Loucy (cell line): ENCODE measurements at regions not wholly inside any gene's neighbourhood (a gene's known extent, or its start where the extent isn't known, plus 50 kb on each side); places are given as distances from the start of the nearest gene placed in this dataset.

Experiments used
- H2AFZ ChIP-seq: fragments of 200-600 bp; sonication (generic); 2 replicates; pipeline ENCODE4 v1.6.0; 2016; ENCODE audit warnings: antibody characterized with exemption, mild to moderate bottlenecking, low read length, moderate library complexity
- H3F3A ChIP-seq: fragments of 200-600 bp; 2 replicates; pipeline ENCODE4 v1.6.0; 2016; ENCODE audit warnings: antibody characterized with exemption, low read depth, mild to moderate bottlenecking
- H3K27me3 ChIP-seq: fragments of 200-600 bp; sonication (generic); 2 replicates; pipeline ENCODE4 v1.6.1; 2014; ENCODE audit warnings: low read length, mild to moderate bottlenecking; ENCODE audit not compliant: insufficient read depth, poor library complexity, severe bottlenecking
- H3K36me3 ChIP-seq: fragments of 200-600 bp; sonication (generic); 2 replicates; pipeline ENCODE4 v1.6.1; 2016; ENCODE audit warnings: low read length; ENCODE audit not compliant: insufficient read depth
- H3K4me1 ChIP-seq: fragments of 200-600 bp; sonication (generic); 2 replicates; pipeline ENCODE4 v1.5.1; 2014; ENCODE audit warnings: low read length, mild to moderate bottlenecking; ENCODE audit not compliant: insufficient read depth, poor library complexity, severe bottlenecking
- H3K4me2 ChIP-seq: fragments of 200-600 bp; sonication (generic); 2 replicates; pipeline ENCODE4 v1.6.0; 2014; ENCODE audit warnings: antibody characterized with exemption, low read length, low read depth, mild to moderate bottlenecking; ENCODE audit not compliant: poor library complexity, severe bottlenecking
- H3K4me3 ChIP-seq: fragments of 200-600 bp; sonication (generic); 2 replicates; pipeline ENCODE4 v1.5.1; 2014; ENCODE audit warnings: low read length, mild to moderate bottlenecking, mixed read lengths; ENCODE audit not compliant: poor library complexity, severe bottlenecking
- H3K79me2 ChIP-seq: fragments of 200-600 bp; sonication (generic); 2 replicates; pipeline ENCODE4 v1.6.1; 2014; ENCODE audit warnings: low read length; ENCODE audit not compliant: insufficient read depth
- H3K9ac ChIP-seq: fragments of 200-600 bp; sonication (generic); 2 replicates; pipeline ENCODE4 v1.6.0; 2014; ENCODE audit warnings: mild to moderate bottlenecking, low read depth, low read length, moderate library complexity; ENCODE audit not compliant: poor library complexity, severe bottlenecking
- H3K9me2 ChIP-seq: fragments of 200-600 bp; sonication (generic); replicated peaks from 2 replicates; pipeline ENCODE4 v1.6.1; 2016; ENCODE audit warnings: low read depth, low read length, mixed read lengths
- H3K9me3 ChIP-seq: fragments of 200-600 bp; sonication (generic); 2 replicates; pipeline ENCODE4 v1.6.1; 2014; ENCODE audit warnings: mild to moderate bottlenecking, antibody characterized with exemption, low read length, low read depth; ENCODE audit not compliant: insufficient read depth
- H4K20me1 ChIP-seq: fragments of 200-600 bp; sonication (generic); 2 replicates; pipeline ENCODE4 v1.6.0; 2014; ENCODE audit warnings: antibody characterized with exemption, low read length, mild to moderate bottlenecking; ENCODE audit not compliant: insufficient read depth, poor library complexity, severe bottlenecking
- EZH2phosphoT487 ChIP-seq: fragments of 200-600 bp; IDR thresholded peaks from 2 replicates; pipeline ENCODE4 v1.6.1; 2018; ENCODE audit warnings: antibody characterized with exemption, mild to moderate bottlenecking, moderate library complexity, borderline replicate concordance
- TF ChIP-seq, protein P1 (sequence below): fragments of 200-600 bp; sonication (generic); conservative IDR thresholded peaks from 2 replicates; pipeline ENCODE4 v1.5.1; 2014; ENCODE audit warnings: mild to moderate bottlenecking, antibody characterized with exemption, low read length

DNA sequence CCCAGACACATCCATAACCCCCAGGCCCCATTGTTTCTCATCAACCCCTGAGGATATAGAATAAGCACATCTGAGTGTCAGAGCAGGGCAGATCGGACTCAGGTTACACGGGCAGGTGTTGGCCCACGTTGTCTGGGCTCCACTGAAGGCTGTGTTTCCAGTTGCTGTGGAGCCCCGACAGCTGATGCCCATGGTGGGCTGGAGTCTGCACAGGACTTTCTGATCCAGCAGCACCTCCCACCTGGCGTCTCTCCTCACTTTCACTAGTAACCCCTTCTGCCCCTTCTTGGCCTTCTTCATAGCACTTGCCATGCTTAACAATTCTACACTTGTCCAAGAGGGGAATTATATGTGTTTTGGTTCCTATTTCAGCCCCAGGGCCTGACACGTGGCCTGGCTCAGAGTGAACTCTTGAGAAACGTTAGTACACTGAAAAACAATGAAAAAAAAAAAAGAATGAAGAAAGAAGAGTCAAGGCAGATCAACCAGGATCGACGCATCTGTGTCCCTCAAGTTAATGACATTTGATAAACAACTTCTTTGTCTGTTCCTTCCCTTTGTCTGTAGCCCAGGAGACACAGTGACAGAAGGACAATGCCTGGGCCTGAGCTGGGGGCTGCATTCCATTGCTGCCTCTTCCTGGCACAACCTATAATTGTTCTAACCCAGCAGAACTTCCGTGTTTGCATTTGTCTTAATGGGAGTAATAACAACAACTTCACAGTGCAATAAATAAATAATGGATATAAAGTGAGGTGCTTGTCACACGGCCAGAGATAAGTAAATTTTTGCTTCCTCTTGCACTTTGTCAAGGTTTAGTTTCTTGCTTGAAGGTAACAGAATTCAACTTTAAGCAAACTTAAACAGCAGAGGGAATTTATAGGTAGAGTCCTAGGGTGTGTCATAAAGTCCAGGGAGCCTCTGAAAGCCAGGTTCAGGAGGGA is 224.2 kb upstream of the SSTR4 start:
- no peaks in the 10 kb centered on the region for H3K27me3 ChIP-seq
- no peak for TF ChIP-seq EZH2phosphoT487
- TF ChIP-seq, protein P1, sequence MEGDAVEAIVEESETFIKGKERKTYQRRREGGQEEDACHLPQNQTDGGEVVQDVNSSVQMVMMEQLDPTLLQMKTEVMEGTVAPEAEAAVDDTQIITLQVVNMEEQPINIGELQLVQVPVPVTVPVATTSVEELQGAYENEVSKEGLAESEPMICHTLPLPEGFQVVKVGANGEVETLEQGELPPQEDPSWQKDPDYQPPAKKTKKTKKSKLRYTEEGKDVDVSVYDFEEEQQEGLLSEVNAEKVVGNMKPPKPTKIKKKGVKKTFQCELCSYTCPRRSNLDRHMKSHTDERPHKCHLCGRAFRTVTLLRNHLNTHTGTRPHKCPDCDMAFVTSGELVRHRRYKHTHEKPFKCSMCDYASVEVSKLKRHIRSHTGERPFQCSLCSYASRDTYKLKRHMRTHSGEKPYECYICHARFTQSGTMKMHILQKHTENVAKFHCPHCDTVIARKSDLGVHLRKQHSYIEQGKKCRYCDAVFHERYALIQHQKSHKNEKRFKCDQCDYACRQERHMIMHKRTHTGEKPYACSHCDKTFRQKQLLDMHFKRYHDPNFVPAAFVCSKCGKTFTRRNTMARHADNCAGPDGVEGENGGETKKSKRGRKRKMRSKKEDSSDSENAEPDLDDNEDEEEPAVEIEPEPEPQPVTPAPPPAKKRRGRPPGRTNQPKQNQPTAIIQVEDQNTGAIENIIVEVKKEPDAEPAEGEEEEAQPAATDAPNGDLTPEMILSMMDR, result no peak
- H4K20me1 ChIP-seq, result no peaks in the 10 kb centered on the region
- no peak overlapping the region for H3K9ac ChIP-seq
- H3K4me1 ChIP-seq, result no peaks in the 10 kb centered on the region
- H3F3A ChIP-seq, result no peaks in the 10 kb centered on the region
- no peaks in the 10 kb centered on the region for H3K79me2 ChIP-seq
- H3K4me3 ChIP-seq, result no peak overlapping the region
- H3K9me2 ChIP-seq, result no peaks in the 10 kb centered on the region
- H2AFZ ChIP-seq, result no peak overlapping the region
- H3K9me3 ChIP-seq, result peaks cover 2% of the 10 kb centered on the region; the same call in 1 of the 2 replicates
- no peak overlapping the region for H3K4me2 ChIP-seq
- H3K36me3 ChIP-seq, result no peaks in the 10 kb centered on the region

DNA sequence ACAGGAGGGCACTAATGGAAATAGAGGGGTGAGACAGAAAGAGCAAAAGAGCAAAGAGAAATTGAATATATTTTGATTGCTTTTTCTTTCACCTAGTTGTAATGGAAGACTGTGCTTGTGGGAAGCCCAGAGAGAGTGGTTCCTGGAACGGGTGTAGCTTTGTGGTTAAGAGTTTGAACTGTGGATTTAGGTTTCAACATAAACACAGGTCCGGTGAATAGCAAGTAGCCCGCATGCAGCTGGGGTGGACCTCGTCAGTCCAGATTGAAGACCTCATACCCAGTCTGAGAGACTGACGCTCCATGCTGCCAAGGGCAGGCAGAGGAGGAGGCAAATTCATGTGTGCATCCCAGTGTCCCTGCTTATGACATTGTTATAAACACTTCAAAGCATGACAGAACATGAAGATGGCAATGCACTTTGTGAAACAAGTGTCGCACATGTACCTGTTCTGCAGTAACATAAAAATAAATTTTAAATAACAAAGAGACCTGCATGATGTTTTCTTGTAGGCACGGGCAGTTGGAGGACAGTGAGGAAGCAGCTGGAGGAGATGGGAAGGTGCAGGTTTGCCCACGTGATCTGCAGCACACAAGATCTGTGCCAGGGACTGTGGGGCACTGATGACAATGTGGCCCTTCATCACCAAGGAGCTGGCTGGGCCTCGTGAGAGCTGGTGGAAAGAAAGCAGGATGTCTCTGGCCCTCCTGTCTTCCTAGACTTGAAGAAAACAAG is 220.5 kb upstream of the SSTR4 start:
- no peaks in the 10 kb centered on the region for H3K27me3 ChIP-seq
- H3K4me3 ChIP-seq, result no peak overlapping the region
- H3K9me2 ChIP-seq, result no peaks in the 10 kb centered on the region
- H3K9ac ChIP-seq, result no peak overlapping the region
- no peak overlapping the region for H3K4me2 ChIP-seq
- no peaks in the 10 kb centered on the region for H3K79me2 ChIP-seq
- H3K9me3 ChIP-seq, result no peaks in the 10 kb centered on the region
- no peaks in the 10 kb centered on the region for H3K4me1 ChIP-seq
- no peak overlapping the region for H2AFZ ChIP-seq
- no peaks in the 10 kb centered on the region for H3F3A ChIP-seq
- no peaks in the 10 kb centered on the region for H3K36me3 ChIP-seq
- no peaks in the 10 kb centered on the region for H4K20me1 ChIP-seq
- TF ChIP-seq EZH2phosphoT487, result no peak
- TF ChIP-seq, protein P1, result no peak

DNA sequence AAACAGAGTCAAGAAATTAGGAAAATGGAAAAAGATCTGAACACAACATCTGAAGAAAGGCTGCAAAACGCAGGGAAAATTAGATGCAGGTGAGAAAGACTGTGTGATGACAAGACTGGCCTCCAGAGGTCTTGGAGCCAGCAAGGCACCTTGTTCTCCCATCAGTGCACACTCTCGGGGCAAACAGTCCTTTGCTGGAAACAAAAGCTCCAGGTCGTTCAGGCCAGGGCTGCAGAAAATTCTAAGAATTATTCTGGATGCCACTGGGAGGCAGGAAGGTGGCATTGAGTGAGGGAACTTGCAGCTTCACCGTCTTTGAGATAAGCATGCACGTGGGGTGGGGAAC is 219.9 kb upstream of the SSTR4 start:
- H4K20me1 ChIP-seq, result no peaks in the 10 kb centered on the region
- no peak overlapping the region for H3K4me2 ChIP-seq
- H3F3A ChIP-seq, result no peaks in the 10 kb centered on the region
- H3K4me3 ChIP-seq, result no peak overlapping the region
- H3K36me3 ChIP-seq, result no peaks in the 10 kb centered on the region
- H3K27me3 ChIP-seq, result no peaks in the 10 kb centered on the region
- H3K9ac ChIP-seq, result no peak overlapping the region
- no peaks in the 10 kb centered on the region for H3K9me2 ChIP-seq
- no peaks in the 10 kb centered on the region for H3K79me2 ChIP-seq
- H2AFZ ChIP-seq, result no peak overlapping the region
- TF ChIP-seq EZH2phosphoT487, result no peak
- TF ChIP-seq, protein P1, result no peak
- no peaks in the 10 kb centered on the region for H3K9me3 ChIP-seq
- no peaks in the 10 kb centered on the region for H3K4me1 ChIP-seq
